Tibial nerve (tissue), 4 donors: ENCODE measurements at regions not wholly inside any gene's neighbourhood (a gene's known extent, or its start where the extent isn't known, plus 50 kb on each side); places are given as distances from the start of the nearest gene placed in this dataset.
"Not testable (repeated sequence)": the region's sequence is repeated elsewhere in the genome, so short reads cannot be mapped to it uniquely, and the experiment has no call there.

ENCODE experiments used
- DNase-seq, 2 donors: peaks; one replicate each; pipeline ENCODE4 v3.0.0-alpha.2; 2019; ENCODE audit warnings: low spot score in 2 of 2
- H3K27ac ChIP-seq, 4 donors: fragments of 200-600 bp; sonication (generic) in 3 of 4; one replicate each; pipeline ENCODE4 v1.5.1; 2017 to 2019; ENCODE audit warnings: mild to moderate bottlenecking in 1 of 4
- H3K27me3 ChIP-seq, 2 donors: fragments of 200-600 bp; sonication (generic) in 1 of 2; one replicate each; pipeline versions ENCODE4 v1.5.1 to v1.6.0; 2017 to 2019
- H3K36me3 ChIP-seq, 3 donors: fragments of 200-600 bp; sonication (generic); one replicate each; pipeline ENCODE4 v1.5.1; 2018 to 2019
- H3K4me1 ChIP-seq, 4 donors: fragments of 200-600 bp; sonication (generic) in 3 of 4; one replicate each; pipeline ENCODE4 v1.5.1; 2017 to 2019
- H3K4me3 ChIP-seq, 4 donors: fragments of 200-600 bp; sonication (generic) in 3 of 4; one replicate each; pipeline ENCODE4 v1.5.1; 2017 to 2019; ENCODE audit warnings: mild to moderate bottlenecking in 1 of 4, moderate library complexity in 1 of 4
- H3K9me3 ChIP-seq, 4 donors: fragments of 200-600 bp; sonication (generic) in 3 of 4; one replicate each; pipeline ENCODE4 v1.5.1; 2017 to 2019
- CTCF ChIP-seq, 5 experiments: fragments of 200-600 bp in 3 of 5; fragments of 450-650 bp in 2 of 5; sonication (generic) in 3 of 5; IDR thresholded peaks; one replicate each; pipeline ENCODE4 v1.5.1; 2016 to 2019; ENCODE audit warnings: antibody characterized with exemption in 5 of 5, mild to moderate bottlenecking in 3 of 5, moderate library complexity in 2 of 5
- EP300 ChIP-seq, 2 donors: sonication (generic); formaldehyde crosslinking; IDR thresholded peaks; one replicate each; pipeline ENCODE4 v1.6.1; 2017; ENCODE audit warnings: antibody characterized with exemption in 2 of 2, mild to moderate bottlenecking in 1 of 2
- POLR2A ChIP-seq, 2 donors: fragments of 450-650 bp; IDR thresholded peaks; one replicate each; pipeline ENCODE4 v1.6.1; 2017; ENCODE audit warnings: antibody characterized with exemption in 2 of 2, mild to moderate bottlenecking in 2 of 2, moderate library complexity in 2 of 2
- WGBS, 2 donors: methylation state at CpG; one replicate each; pipeline ENCODE4 v1.1.5; 2018; 5-methylcytosine and 5-hydroxymethylcytosine counted together

GRCh38 chr22:22193923-22194322 is 50.7 kb upstream of the VPREB1 start:
- no peaks in the 10 kb centered on the region for H3K36me3 ChIP-seq
- no peak for DNase-seq
- 73 to 78% methylated on average over 2 of the region's 2 CpGs for WGBS, 2 donors
- no peaks in the 10 kb centered on the region for H3K4me1 ChIP-seq
- H3K9me3 ChIP-seq, result peaks cover 0 to 7% (median 0%) of the 10 kb centered on the region in 4 donors
- no peak overlapping the region for H3K27ac ChIP-seq
- no peak overlapping the region for H3K4me3 ChIP-seq
- TF ChIP-seq POLR2A (IDR thresholded peaks at IDR 0.05), result no peak
- H3K27me3 ChIP-seq, result peaks cover 0 to 8% of the 10 kb centered on the region in 2 donors

- H3K4me1 ChIP-seq, DNase-seq, H3K36me3 ChIP-seq, H3K27ac ChIP-seq, H3K9me3 ChIP-seq, H3K4me3 ChIP-seq, H3K27me3 ChIP-seq: not testable (repeated sequence)
- 67 to 79% methylated on average over 4 of the region's 4 CpGs for WGBS, 2 donors
Observed at GRCh38 chr22:22193462-22193861, 51.1 kb upstream of the VPREB1 start.

GRCh38 chr22:22193006-22193405 is 51.6 kb upstream of the VPREB1 start:
- not testable (repeated sequence) for DNase-seq
- 50 to 60% methylated on average over 4 of the region's 4 CpGs for WGBS, 2 donors

GRCh38 chr22:22189796-22190195 is 54.8 kb upstream of the VPREB1 start:
- not testable (repeated sequence) for H3K36me3 ChIP-seq, H3K4me1 ChIP-seq, H3K4me3 ChIP-seq, H3K27me3 ChIP-seq, H3K9me3 ChIP-seq, H3K27ac ChIP-seq, DNase-seq
- WGBS, 2 donors, result 50 to 52% methylated on average over 4 of the region's 4 CpGs

More at GRCh38 chr22:22193006-22193405, 51.6 kb upstream of the VPREB1 start:
- not testable (repeated sequence) for H3K36me3 ChIP-seq, H3K4me3 ChIP-seq, H3K27ac ChIP-seq, H3K9me3 ChIP-seq, H3K27me3 ChIP-seq, H3K4me1 ChIP-seq

GRCh38 chr22:22187863-22188262 is 56.7 kb upstream of the VPREB1 start:
- DNase-seq, H3K4me3 ChIP-seq, H3K36me3 ChIP-seq, H3K4me1 ChIP-seq, H3K9me3 ChIP-seq, H3K27ac ChIP-seq: not testable (repeated sequence)
- H3K27me3 ChIP-seq, result peaks cover 0 to 11% of the 10 kb centered on the region in 2 donors
- WGBS, 2 donors, result 78 to 88% methylated on average over 6 to 11 of the region's 11 CpGs

GRCh38 chr22:22187299-22187698 is 57.3 kb upstream of the VPREB1 start:
- WGBS, 2 donors, result 59 to 61% methylated on average over 3 of the region's 3 CpGs
- H3K4me1 ChIP-seq, result no peaks in the 10 kb centered on the region
- H3K27ac ChIP-seq, result no peak overlapping the region
- H3K36me3 ChIP-seq, result no peaks in the 10 kb centered on the region
- H3K4me3 ChIP-seq, result no peak overlapping the region
- TF ChIP-seq CTCF (IDR thresholded peaks at IDR 0.05) (no peak), POLR2A (IDR thresholded peaks at IDR 0.05) (no peak), EP300 (IDR thresholded peaks at IDR 0.05) (no peak)
- H3K27me3 ChIP-seq, result peaks cover 0 to 11% of the 10 kb centered on the region in 2 donors
- DNase-seq, result no peak
- H3K9me3 ChIP-seq, result peaks cover 0 to 7% (median 0%) of the 10 kb centered on the region in 4 donors

GRCh38 chr22:22185844-22186499 is 58.6 kb upstream of the VPREB1 start:
- Histone ChIP-seq H3K27me3 (peaks cover 0 to 11% of the 10 kb centered on the region in 2 donors), H3K4me3 (no peak overlapping the region), H3K4me1 (no peaks in the 10 kb centered on the region), H3K36me3 (no peaks in the 10 kb centered on the region), H3K9me3 (peaks cover 0 to 5% (median 0%) of the 10 kb centered on the region in 4 donors), H3K27ac (no peak overlapping the region)
- TF ChIP-seq EP300 (IDR thresholded peaks at IDR 0.05) (no peak), CTCF (IDR thresholded peaks at IDR 0.05) (no peak), POLR2A (IDR thresholded peaks at IDR 0.05) (no peak)
- no peak for DNase-seq
- WGBS, 2 donors, result 70 to 76% methylated on average over 5 of the region's 5 CpGs

GRCh38 chr22:22185217-22185616 is 59.4 kb upstream of the VPREB1 start:
- H3K4me3 ChIP-seq, result no peak overlapping the region
- peaks cover 0 to 11% of the 10 kb centered on the region in 2 donors for H3K27me3 ChIP-seq
- no peaks in the 10 kb centered on the region for H3K36me3 ChIP-seq
- no peak for TF ChIP-seq CTCF (IDR thresholded peaks at IDR 0.05)
- no peak for TF ChIP-seq EP300 (IDR thresholded peaks at IDR 0.05)
- no peak for TF ChIP-seq POLR2A (IDR thresholded peaks at IDR 0.05)
- WGBS, 2 donors, result 40 to 45% methylated on average over 3 of the region's 3 CpGs
- H3K27ac ChIP-seq, result no peak overlapping the region
- no peak for DNase-seq
- no peaks in the 10 kb centered on the region for H3K4me1 ChIP-seq
- H3K9me3 ChIP-seq, result peaks cover 0 to 5% (median 0%) of the 10 kb centered on the region in 4 donors
